NCI-H2227 (cell line): ENCODE measurements at regions not wholly inside any gene's neighbourhood (a gene's known extent, or its start where the extent isn't known, plus 50 kb on each side); places are given as distances from the start of the nearest gene placed in this dataset.
"Not testable (repeated sequence)": the region's sequence is repeated elsewhere in the genome, so short reads cannot be mapped to it uniquely, and the experiment has no call there.

ENCODE experiments used
- DNase-seq: peaks from one replicate; lab custom pipeline; 2025; ENCODE audit not compliant: unreplicated experiment; lab: John Stamatoyannopoulos, UW

- no peak for DNase-seq
These were observed 122.1 kb downstream of the YIPF5 start for GRCh38 chr5:144048259-144048856.

- DNase-seq: not testable (repeated sequence)
These were observed 115.1 kb downstream of the YIPF5 start for GRCh38 chr5:144055391-144055790.

GRCh38 chr5:144060091-144060490, 110.4 kb downstream of the YIPF5 start:
- DNase-seq: not testable (repeated sequence)

DNA sequence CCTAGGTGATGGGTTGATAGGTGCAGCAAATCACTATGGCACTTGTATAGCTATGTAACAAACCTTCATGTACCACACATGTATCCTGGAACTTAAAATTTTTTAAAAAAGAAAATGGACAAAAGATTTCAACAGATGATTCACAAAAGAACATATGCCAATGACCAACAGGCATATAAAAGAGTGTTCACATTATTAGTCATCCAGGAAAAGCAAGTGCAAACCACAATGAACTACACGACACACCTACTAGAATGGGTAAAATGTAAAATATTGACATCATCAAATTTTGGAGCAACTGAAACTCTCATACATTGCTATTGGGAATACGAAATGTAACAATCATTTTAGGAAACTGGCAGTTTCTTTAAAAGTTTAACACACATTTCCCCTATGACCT, 109.9 kb downstream of the YIPF5 start:
- no peak for DNase-seq

DNA sequence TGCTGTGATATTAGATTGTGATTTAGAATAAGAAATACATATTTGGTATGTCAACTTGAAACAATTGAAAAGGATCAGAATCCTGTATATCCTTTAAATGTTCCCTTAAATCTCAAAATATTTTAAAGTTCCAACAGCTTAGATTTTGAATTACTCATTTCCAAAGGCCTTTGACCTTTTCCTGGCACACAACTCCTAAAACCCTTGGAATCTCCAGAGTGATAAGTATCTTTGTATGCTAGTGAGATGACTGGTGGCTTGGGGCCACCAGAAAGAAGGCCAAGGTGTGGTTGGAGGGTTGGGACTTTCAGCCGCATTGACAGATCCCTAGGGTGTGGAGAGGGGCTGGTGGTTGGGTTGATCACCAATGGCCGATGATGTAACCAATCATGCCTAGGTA, 104.7 kb downstream of the YIPF5 start:
- DNase-seq: no peak

- no peak for DNase-seq
These were observed 97.9 kb downstream of the YIPF5 start for GRCh38 chr5:144072518-144072927.

DNA sequence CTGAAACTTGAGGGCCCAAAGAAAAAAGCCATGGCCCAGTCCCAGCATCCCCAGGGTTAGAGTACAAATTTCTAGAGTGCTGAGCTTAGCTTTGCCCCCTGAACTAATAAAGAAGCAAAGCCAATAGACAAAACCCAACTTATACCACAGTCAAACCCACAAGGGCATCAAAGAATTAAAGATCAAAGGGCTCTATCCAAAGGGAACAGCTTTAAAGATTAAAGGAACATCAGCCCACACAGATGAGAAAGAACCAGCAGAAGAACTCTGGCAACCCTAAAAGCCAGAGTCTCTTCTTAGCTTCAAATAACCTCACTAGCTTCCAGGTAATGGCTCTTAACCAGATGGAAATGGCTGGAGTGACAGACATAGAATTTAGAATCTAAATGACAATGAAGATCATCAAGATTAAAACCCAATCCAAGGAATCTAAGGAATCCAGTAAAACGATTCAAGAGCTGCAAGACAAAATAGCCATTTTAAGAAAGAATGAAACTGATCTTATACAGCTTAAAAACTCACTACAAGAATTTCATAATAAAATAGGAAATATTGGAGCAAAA, 93.9 kb downstream of the YIPF5 start:
- no peak for DNase-seq

DNA sequence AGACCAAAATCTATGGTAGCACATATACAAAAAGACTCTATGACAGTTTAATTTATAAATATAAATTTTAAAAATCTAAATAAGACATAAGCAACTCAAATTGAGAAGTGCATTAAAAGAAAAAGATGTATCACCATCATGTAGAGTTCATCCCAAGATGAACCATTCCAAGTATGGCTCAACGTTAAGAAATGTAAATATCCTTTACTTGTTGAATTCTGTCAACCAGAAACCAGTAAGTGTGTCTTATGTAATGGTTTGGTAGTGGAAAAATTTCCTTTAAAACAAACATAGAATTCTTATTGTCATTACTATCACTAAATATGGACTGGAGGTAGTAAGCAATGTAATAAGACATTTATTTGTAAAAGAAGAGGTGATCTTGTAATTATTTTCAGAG, 87.3 kb downstream of the YIPF5 start:
- DNase-seq: no peak

DNA sequence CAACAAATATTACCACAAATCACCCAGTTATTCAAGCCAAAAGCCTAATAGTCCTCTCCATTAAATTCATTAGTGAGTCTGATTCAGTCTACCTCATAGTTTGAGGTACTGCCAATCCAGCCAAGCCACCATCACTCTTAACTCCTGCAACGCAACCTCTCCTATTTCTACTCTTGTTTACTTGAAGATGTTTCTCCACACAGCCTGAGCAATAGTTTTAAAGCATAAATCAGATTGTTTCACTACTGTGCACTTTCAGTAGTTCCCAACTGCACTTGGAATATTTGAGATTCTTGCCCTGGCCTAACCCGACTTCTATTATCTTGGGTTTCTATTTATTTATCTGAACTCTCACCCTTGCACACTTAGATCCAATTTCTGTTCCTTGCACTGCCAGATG, 85.5 kb downstream of the YIPF5 start:
- no peak for DNase-seq

- DNase-seq: no peak
These were observed 85.1 kb downstream of the YIPF5 start for GRCh38 chr5:144085381-144085780.

DNA sequence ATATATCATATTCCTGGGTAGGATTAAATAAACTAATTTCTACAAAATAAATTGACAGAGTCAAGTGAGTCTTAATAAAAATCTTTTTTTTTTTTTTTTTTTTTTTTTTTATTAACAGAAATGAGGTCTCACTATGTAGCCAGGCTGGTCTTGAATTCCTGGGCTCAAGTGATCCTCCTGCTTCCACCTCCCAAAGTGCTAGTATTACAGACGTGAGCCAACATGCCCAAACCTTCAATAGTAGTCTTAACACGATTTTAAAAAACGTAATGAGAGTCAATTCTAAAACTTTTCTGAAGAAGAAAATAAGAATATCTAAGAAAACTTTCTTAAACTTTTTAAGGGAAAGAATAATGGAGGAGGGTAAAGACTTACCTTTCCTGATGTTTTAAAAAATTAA, 84.2 kb downstream of the YIPF5 start:
- no peak for DNase-seq

- DNase-seq: no peak
These were observed 82.9 kb downstream of the YIPF5 start for GRCh38 chr5:144087576-144087975.

DNA sequence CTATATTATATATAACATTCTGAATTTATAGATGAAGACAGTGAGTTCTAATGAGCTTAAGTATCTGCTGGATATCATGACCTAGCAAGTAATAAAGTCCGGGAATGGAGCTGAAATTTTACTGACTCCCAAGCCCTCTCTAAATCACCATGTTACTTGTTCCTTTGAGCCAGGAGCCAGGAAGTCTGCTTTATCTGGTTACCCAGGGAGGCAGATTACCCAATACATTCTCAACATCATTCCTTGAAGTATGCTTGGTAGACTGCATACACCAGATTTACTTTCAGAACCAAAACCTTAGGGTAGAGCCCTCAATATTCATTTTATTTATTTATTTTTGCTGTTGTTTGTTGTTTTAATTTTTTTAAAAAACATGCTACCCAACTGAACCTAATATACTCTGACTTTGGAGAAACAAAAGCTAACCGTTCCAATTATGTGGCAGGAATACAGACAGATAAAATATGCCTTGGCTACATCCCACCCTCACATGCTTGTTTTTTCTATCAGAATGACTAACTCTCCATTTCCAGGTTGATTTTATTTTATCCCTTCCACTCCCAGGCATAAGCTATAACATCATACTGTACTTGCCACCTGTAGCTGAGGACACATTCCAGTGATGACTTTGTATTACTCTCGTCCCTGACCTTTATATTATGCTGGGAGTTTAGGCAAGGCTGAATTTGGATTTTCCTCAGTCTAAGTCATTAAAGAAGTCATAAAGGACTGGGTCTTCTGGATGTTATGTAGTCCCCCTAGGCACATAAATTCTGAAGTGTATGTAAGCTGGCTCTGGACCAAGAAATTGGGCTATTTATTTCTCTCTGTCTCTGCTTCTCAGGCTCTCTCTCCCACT, 82.0 kb downstream of the YIPF5 start:
- DNase-seq: no peak

GRCh38 chr5:144089401-144090021, 80.9 kb downstream of the YIPF5 start:
- DNase-seq: no peak

DNA sequence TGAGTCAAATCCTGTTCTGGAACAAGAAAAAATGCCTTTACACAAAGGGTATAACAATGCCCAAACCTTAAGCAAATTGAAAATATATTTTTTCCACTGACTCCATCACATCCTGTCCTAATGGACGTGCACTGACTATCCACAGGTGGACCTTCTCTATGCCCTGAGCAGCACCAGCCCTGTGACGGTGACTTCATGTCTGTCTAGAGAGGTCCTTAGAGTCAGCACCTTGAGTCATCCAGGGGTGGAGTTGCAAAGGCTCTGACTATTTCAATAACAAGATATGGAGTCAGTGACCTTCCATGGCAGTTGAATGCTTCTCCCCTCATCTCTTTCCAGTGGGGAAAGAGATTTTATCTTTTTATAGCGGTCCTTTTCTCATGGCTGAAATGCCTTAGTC, 78.0 kb downstream of the YIPF5 start:
- no peak for DNase-seq

DNA sequence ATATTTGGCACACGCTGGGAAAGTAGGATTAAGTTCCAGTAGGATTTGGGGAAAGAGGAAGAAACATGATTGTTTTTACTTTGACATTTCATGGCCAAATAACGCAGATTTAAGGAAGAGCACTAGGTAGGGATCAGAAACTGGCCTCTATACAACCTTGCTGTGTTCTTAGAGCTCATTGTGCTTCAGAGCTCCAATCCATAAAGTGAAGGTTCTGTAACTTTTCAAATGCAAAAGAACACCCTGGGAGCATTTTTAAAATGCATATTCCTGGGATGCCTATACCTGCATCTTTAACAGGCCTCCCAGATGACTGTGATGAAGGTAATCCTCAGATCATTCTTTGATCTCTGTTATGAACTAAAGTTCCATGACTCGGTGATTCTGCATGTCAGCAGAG, 77.1 kb downstream of the YIPF5 start:
- DNase-seq: no peak

- DNase-seq: no peak
These were observed 76.6 kb downstream of the YIPF5 start for GRCh38 chr5:144093868-144094267.

GRCh38 chr5:144100702-144101101, 69.8 kb downstream of the YIPF5 start:
- DNase-seq: no peak

GRCh38 chr5:144101616-144102015, 68.8 kb downstream of the YIPF5 start:
- no peak for DNase-seq

GRCh38 chr5:144102361-144102760, 68.1 kb downstream of the YIPF5 start:
- no peak for DNase-seq

GRCh38 chr5:144102979-144103378, 67.5 kb downstream of the YIPF5 start:
- no peak for DNase-seq
